HG03457 (cell line): ENCODE measurements at regions not wholly inside any gene's neighbourhood (a gene's known extent, or its start where the extent isn't known, plus 50 kb on each side); places are given as distances from the start of the nearest gene placed in this dataset.

Experiments
- ATAC-seq: cut with Tn5 transposase; IDR thresholded peaks from one replicate; pipeline ENCODE4 v1.9.1; 2021; ENCODE audit warnings: moderate number of reproducible peaks; ENCODE audit not compliant: unreplicated experiment

- ATAC-seq, result no peak
These were observed 202.0 kb upstream of the SNX19 start for GRCh38 chr11:131118247-131118646.

GRCh38 chr11:131121426-131122333 lies 205.4 kb upstream of the SNX19 start:
- ATAC-seq, result no peak

GRCh38 chr11:131122448-131122847 lies 206.2 kb upstream of the SNX19 start:
- no peak for ATAC-seq

GRCh38 chr11:131129474-131129873 lies 213.2 kb upstream of the SNX19 start:
- no peak for ATAC-seq

GRCh38 chr11:131135611-131136010 lies 219.3 kb upstream of the SNX19 start:
- ATAC-seq, result no peak

GRCh38 chr11:131136486-131136885 lies 220.2 kb upstream of the SNX19 start:
- no peak for ATAC-seq

GRCh38 chr11:131137046-131137445 lies 220.8 kb upstream of the SNX19 start:
- no peak for ATAC-seq

GRCh38 chr11:131138731-131139130 lies 222.5 kb upstream of the SNX19 start:
- ATAC-seq, result no peak

- ATAC-seq, result no peak
These were observed 224.6 kb upstream of the NTM start for GRCh38 chr11:131145791-131146190.

GRCh38 chr11:131146827-131147490 lies 223.5 kb upstream of the NTM start:
- ATAC-seq, result no peak

GRCh38 chr11:131154351-131154750 lies 216.1 kb upstream of the NTM start:
- ATAC-seq, result no peak

- no peak for ATAC-seq
These were observed 212.7 kb upstream of the NTM start for GRCh38 chr11:131157678-131158077.

GRCh38 chr11:131160846-131161245 lies 209.6 kb upstream of the NTM start:
- no peak for ATAC-seq

- no peak for ATAC-seq
These were observed 206.8 kb upstream of the NTM start for GRCh38 chr11:131163613-131164012.

GRCh38 chr11:131165036-131165435 lies 205.4 kb upstream of the NTM start:
- no peak for ATAC-seq

GRCh38 chr11:131168839-131169713 lies 201.3 kb upstream of the NTM start:
- ATAC-seq, result no peak

GRCh38 chr11:131172011-131172410 lies 198.4 kb upstream of the NTM start:
- no peak for ATAC-seq

- ATAC-seq, result no peak
These were observed 192.4 kb upstream of the NTM start for GRCh38 chr11:131178020-131178419.

GRCh38 chr11:131178596-131178995 lies 191.8 kb upstream of the NTM start:
- ATAC-seq, result no peak

GRCh38 chr11:131179836-131180235 lies 190.6 kb upstream of the NTM start:
- ATAC-seq, result no peak

- no peak for ATAC-seq
These were observed 184.5 kb upstream of the NTM start for GRCh38 chr11:131185915-131186314.
